ENCODE measurements at regions not wholly inside any gene's neighbourhood (a gene's known extent, or its start where the extent isn't known, plus 50 kb on each side); places are given as distances from the start of the nearest gene placed in this dataset.

DNA sequence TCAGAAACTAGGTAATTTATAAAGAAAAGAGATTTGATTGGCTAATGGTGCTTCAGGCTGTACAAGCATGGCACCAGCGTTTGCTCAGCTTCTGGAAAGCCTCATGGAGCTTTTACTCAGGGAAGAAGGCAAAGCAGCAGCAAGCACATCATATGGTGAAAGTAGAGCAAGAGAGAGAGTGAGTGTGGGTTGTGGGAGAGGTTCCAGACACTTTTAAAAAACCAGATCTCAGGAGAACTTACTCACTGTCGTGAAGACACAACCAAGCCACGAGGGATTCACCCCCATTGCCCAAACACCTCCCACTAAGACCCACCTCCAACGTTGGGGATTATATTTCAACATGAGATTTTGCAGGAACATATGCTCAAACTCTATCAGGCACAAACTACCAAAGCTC lies 554.6 kb upstream of the TNP1 start:
- TF ChIP-seq, protein P1, sequence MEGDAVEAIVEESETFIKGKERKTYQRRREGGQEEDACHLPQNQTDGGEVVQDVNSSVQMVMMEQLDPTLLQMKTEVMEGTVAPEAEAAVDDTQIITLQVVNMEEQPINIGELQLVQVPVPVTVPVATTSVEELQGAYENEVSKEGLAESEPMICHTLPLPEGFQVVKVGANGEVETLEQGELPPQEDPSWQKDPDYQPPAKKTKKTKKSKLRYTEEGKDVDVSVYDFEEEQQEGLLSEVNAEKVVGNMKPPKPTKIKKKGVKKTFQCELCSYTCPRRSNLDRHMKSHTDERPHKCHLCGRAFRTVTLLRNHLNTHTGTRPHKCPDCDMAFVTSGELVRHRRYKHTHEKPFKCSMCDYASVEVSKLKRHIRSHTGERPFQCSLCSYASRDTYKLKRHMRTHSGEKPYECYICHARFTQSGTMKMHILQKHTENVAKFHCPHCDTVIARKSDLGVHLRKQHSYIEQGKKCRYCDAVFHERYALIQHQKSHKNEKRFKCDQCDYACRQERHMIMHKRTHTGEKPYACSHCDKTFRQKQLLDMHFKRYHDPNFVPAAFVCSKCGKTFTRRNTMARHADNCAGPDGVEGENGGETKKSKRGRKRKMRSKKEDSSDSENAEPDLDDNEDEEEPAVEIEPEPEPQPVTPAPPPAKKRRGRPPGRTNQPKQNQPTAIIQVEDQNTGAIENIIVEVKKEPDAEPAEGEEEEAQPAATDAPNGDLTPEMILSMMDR (IDR thresholded peaks at IDR 0.05), result no peak
- TF ChIP-seq POLR2A (IDR thresholded peaks at IDR 0.05) (no peak), POLR2AphosphoS5 (IDR thresholded peaks at IDR 0.05) (no peak)

All from prostate gland (tissue), 2 donors.